Muscle of back (tissue), 3 donors: ENCODE measurements at regions not wholly inside any gene's neighbourhood (a gene's known extent, or its start where the extent isn't known, plus 50 kb on each side); places are given as distances from the start of the nearest gene placed in this dataset.
"Not testable (repeated sequence)": the region's sequence is repeated elsewhere in the genome, so short reads cannot be mapped to it uniquely, and the experiment has no call there.

Source experiments
- DNase-seq, 3 donors: peaks; one replicate each; pipeline versions ENCODE4 v3.0.0 to v3.0.0-alpha.2; 2013

- DNase-seq = not testable (repeated sequence)
These were observed 107.4 kb downstream of the SPDYE17 start for GRCh38 chr7:76924756-76925155.

GRCh38 chr7:76918619-76919018, 113.5 kb downstream of the SPDYE17 start:
- DNase-seq = not testable (repeated sequence)

GRCh38 chr7:76914361-76914760, 117.8 kb downstream of the SPDYE17 start:
- DNase-seq = not testable (repeated sequence)

GRCh38 chr7:76912011-76912814, 119.9 kb downstream of the SPDYE17 start:
- DNase-seq = not testable (repeated sequence)

- not testable (repeated sequence) for DNase-seq
These were observed 127.5 kb downstream of the SPDYE17 start for GRCh38 chr7:76904688-76905087.

- not testable (repeated sequence) for DNase-seq
These were observed 130.0 kb downstream of the SPDYE17 start for GRCh38 chr7:76901944-76902710.

GRCh38 chr7:76898807-76899206, 133.4 kb downstream of the SPDYE17 start:
- not testable (repeated sequence) for DNase-seq

GRCh38 chr7:76897007-76897406, 135.2 kb downstream of the SPDYE17 start:
- peak in 1 of 3 donors; percentile 1 for DNase-seq

- DNase-seq = not testable (repeated sequence)
These were observed 136.5 kb downstream of the SPDYE17 start for GRCh38 chr7:76895696-76896095.

GRCh38 chr7:76891771-76892170, 140.4 kb downstream of the SPDYE17 start:
- DNase-seq = not testable (repeated sequence)

- not testable (repeated sequence) for DNase-seq
These were observed 152.3 kb downstream of the SPDYE17 start for GRCh38 chr7:76879733-76880288.

- DNase-seq = not testable (repeated sequence)
These were observed 156.4 kb downstream of the SPDYE17 start for GRCh38 chr7:76875760-76876159.

- not testable (repeated sequence) for DNase-seq
These were observed 161.7 kb downstream of the SPDYE17 start for GRCh38 chr7:76870504-76870808.

GRCh38 chr7:76867364-76867889, 164.7 kb downstream of the SPDYE17 start:
- peak in 1 of 3 donors; percentile 20 for DNase-seq

- not testable (repeated sequence) for DNase-seq
These were observed 168.9 kb downstream of the SPDYE17 start for GRCh38 chr7:76863150-76863773.

GRCh38 chr7:76862241-76862640, 169.9 kb downstream of the SPDYE17 start:
- not testable (repeated sequence) for DNase-seq

- DNase-seq = not testable (repeated sequence)
These were observed 172.2 kb downstream of the SPDYE17 start for GRCh38 chr7:76859933-76860332.

GRCh38 chr7:76854631-76855030, 177.5 kb downstream of the SPDYE17 start:
- DNase-seq = not testable (repeated sequence)

- DNase-seq = not testable (repeated sequence)
These were observed 179.2 kb downstream of the SPDYE17 start for GRCh38 chr7:76852787-76853584.

GRCh38 chr7:76852362-76852761, 179.8 kb downstream of the SPDYE17 start:
- not testable (repeated sequence) for DNase-seq

GRCh38 chr7:76851617-76852016, 180.5 kb downstream of the SPDYE17 start:
- not testable (repeated sequence) for DNase-seq
